ENCODE measurements at regions not wholly inside any gene's neighbourhood (a gene's known extent, or its start where the extent isn't known, plus 50 kb on each side); places are given as distances from the start of the nearest gene placed in this dataset.
A peak's percentile ranks its signal among the peaks of the same experiment; 100 is the strongest.

GRCh38 chr18:28574175-28574574 lies 397.2 kb upstream of the CDH2 start:
- Histone ChIP-seq H4K20me1 (ENCODE audit: low read depth) (no peaks in the 10 kb centered on the region), H3F3A (ENCODE audit: low read depth) (no peaks in the 10 kb centered on the region), H3K27me3 (no peaks in the 10 kb centered on the region), H2AFZ (replicated peaks) (peak overlapping the region; percentile 66), H3K9me3 (ENCODE audit: low read depth) (no peaks in the 10 kb centered on the region), H3K9ac (no peak overlapping the region), H3K4me2 (peak overlapping the region; percentile 46), H3K4me3 (no peak overlapping the region), H3K4me1 (peaks cover 8% of the 10 kb centered on the region), H3K79me2 (ENCODE audit: low read depth) (no peaks in the 10 kb centered on the region), H3K36me3 (no peaks in the 10 kb centered on the region), H3K27ac (no peak overlapping the region)
- no peak overlapping the region for H3K4me3 Mint-ChIP-seq
- peak; percentile 53 for DNase-seq (ENCODE audit: low spot score)
- H3K4me1 Mint-ChIP-seq: peaks cover 5% of the 10 kb centered on the region
- TF ChIP-seq EZH2 (IDR thresholded peaks at IDR 0.05) (no peak), CTCF (IDR thresholded peaks at IDR 0.05) (no peak), EZH2phosphoT487 (IDR thresholded peaks at IDR 0.05) (no peak)
- H3K27me3 Mint-ChIP-seq (ENCODE audit: insufficient read depth, low read depth): no peaks in the 10 kb centered on the region
- no peaks in the 10 kb centered on the region for H3K9me3 Mint-ChIP-seq
- no peaks in the 10 kb centered on the region for H3K36me3 Mint-ChIP-seq
- H3K27ac Mint-ChIP-seq: no peak overlapping the region

- H3K4me1 Mint-ChIP-seq: peaks cover 5% of the 10 kb centered on the region
- no peaks in the 10 kb centered on the region for H4K20me1 ChIP-seq (ENCODE audit: low read depth)
Measured at GRCh38 chr18:28571929-28572328, 395.0 kb upstream of the CDH2 start.

GRCh38 chr18:28560331-28560730 lies 383.4 kb upstream of the CDH2 start:
- no peak for DNase-seq (ENCODE audit: low spot score)
- Histone ChIP-seq H3K27me3 (no peaks in the 10 kb centered on the region), H3K27ac (no peak overlapping the region), H3K4me1 (no peaks in the 10 kb centered on the region), H3K79me2 (ENCODE audit: low read depth) (no peaks in the 10 kb centered on the region), H3K4me3 (no peak overlapping the region), H3F3A (ENCODE audit: low read depth) (no peaks in the 10 kb centered on the region), H3K4me2 (no peak overlapping the region), H2AFZ (replicated peaks) (peak overlapping the region; percentile 89), H3K9ac (no peak overlapping the region), H3K36me3 (no peaks in the 10 kb centered on the region), H3K9me3 (ENCODE audit: low read depth) (no peaks in the 10 kb centered on the region), H4K20me1 (ENCODE audit: low read depth) (no peaks in the 10 kb centered on the region)
- no peak overlapping the region for H3K4me3 Mint-ChIP-seq
- H3K27me3 Mint-ChIP-seq (ENCODE audit: insufficient read depth, low read depth): no peaks in the 10 kb centered on the region
- no peaks in the 10 kb centered on the region for H3K4me1 Mint-ChIP-seq
- H3K36me3 Mint-ChIP-seq: no peaks in the 10 kb centered on the region
- H3K9me3 Mint-ChIP-seq: peaks cover 2% of the 10 kb centered on the region
- H3K27ac Mint-ChIP-seq: no peak overlapping the region
- TF ChIP-seq EZH2 (IDR thresholded peaks at IDR 0.05): no peak
- no peak for TF ChIP-seq CTCF (IDR thresholded peaks at IDR 0.05)

More at GRCh38 chr18:28571929-28572328, 395.0 kb upstream of the CDH2 start:
- TF ChIP-seq EZH2phosphoT487 (IDR thresholded peaks at IDR 0.05) (no peak), EZH2 (IDR thresholded peaks at IDR 0.05) (no peak), CTCF (IDR thresholded peaks at IDR 0.05) (no peak)
- no peak overlapping the region for H3K9ac ChIP-seq
- Mint-ChIP-seq H3K4me3 (no peak overlapping the region), H3K27me3 (ENCODE audit: insufficient read depth, low read depth) (no peaks in the 10 kb centered on the region), H3K36me3 (no peaks in the 10 kb centered on the region), H3K27ac (no peak overlapping the region), H3K9me3 (no peaks in the 10 kb centered on the region)
- no peaks in the 10 kb centered on the region for H3K27me3 ChIP-seq
- no peaks in the 10 kb centered on the region for H3K36me3 ChIP-seq
- H3K79me2 ChIP-seq (ENCODE audit: low read depth): no peaks in the 10 kb centered on the region
- H3K9me3 ChIP-seq (ENCODE audit: low read depth): no peaks in the 10 kb centered on the region
- peaks cover 8% of the 10 kb centered on the region for H3K4me1 ChIP-seq
- no peak for DNase-seq (ENCODE audit: low spot score)
- H3K4me2 ChIP-seq: no peak overlapping the region
- no peaks in the 10 kb centered on the region for H3F3A ChIP-seq (ENCODE audit: low read depth)
- no peak overlapping the region for H3K27ac ChIP-seq
- no peak overlapping the region for H2AFZ ChIP-seq (replicated peaks)
- no peak overlapping the region for H3K4me3 ChIP-seq
